SW 1271 (cell line): ENCODE measurements at regions not wholly inside any gene's neighbourhood (a gene's known extent, or its start where the extent isn't known, plus 50 kb on each side); places are given as distances from the start of the nearest gene placed in this dataset.

ENCODE experiments used
- DNase-seq, 2 experiments: peaks; one replicate each; lab custom pipeline; 2025; lab: John Stamatoyannopoulos, UW

- DNase-seq = no peak
Measured at GRCh38 chr1:29485096-29485925, 249.0 kb downstream of the PTPRU start.

- no peak for DNase-seq
Measured at GRCh38 chr1:29482991-29483390, 246.7 kb downstream of the PTPRU start.

GRCh38 chr1:29482064-29482463 is 245.7 kb downstream of the PTPRU start:
- DNase-seq = no peak

GRCh38 chr1:29481031-29481430 is 244.7 kb downstream of the PTPRU start:
- no peak for DNase-seq

- no peak for DNase-seq
Measured at GRCh38 chr1:29478879-29479278, 242.6 kb downstream of the PTPRU start.

- no peak for DNase-seq
Measured at GRCh38 chr1:29478151-29478791, 241.9 kb downstream of the PTPRU start.

- no peak for DNase-seq
Measured at GRCh38 chr1:29475326-29475725, 239.0 kb downstream of the PTPRU start.

GRCh38 chr1:29474274-29475244 is 238.2 kb downstream of the PTPRU start:
- DNase-seq = no peak

- no peak for DNase-seq
Measured at GRCh38 chr1:29473161-29473855, 237.0 kb downstream of the PTPRU start.

- DNase-seq = no peak
Measured at GRCh38 chr1:29471487-29472313, 235.4 kb downstream of the PTPRU start.

GRCh38 chr1:29470788-29471119 is 234.4 kb downstream of the PTPRU start:
- DNase-seq = no peak

- DNase-seq = no peak
Measured at GRCh38 chr1:29470087-29470787, 233.9 kb downstream of the PTPRU start.

GRCh38 chr1:29469457-29469856 is 233.1 kb downstream of the PTPRU start:
- DNase-seq = no peak

- DNase-seq = no peak
Measured at GRCh38 chr1:29467989-29468900, 231.9 kb downstream of the PTPRU start.

- no peak for DNase-seq
Measured at GRCh38 chr1:29466258-29466657, 229.9 kb downstream of the PTPRU start.

GRCh38 chr1:29465755-29466154 is 229.4 kb downstream of the PTPRU start:
- no peak for DNase-seq

- no peak for DNase-seq
Measured at GRCh38 chr1:29462096-29462495, 225.8 kb downstream of the PTPRU start.

GRCh38 chr1:29461115-29461739 is 224.9 kb downstream of the PTPRU start:
- DNase-seq = no peak

- no peak for DNase-seq
Measured at GRCh38 chr1:29460694-29461093, 224.4 kb downstream of the PTPRU start.
